ENCODE measurements at regions not wholly inside any gene's neighbourhood (a gene's known extent, or its start where the extent isn't known, plus 50 kb on each side); places are given as distances from the start of the nearest gene placed in this dataset.

- TF ChIP-seq CTCF (IDR thresholded peaks at IDR 0.05) (no peak), ZFX (IDR thresholded peaks at IDR 0.05; ENCODE audit: borderline replicate concordance) (no peak)
- no peak overlapping the region for H3K27ac ChIP-seq
Observed at GRCh38 chr3:18862077-18862476, 286.2 kb upstream of the KCNH8 start.

GRCh38 chr3:18861137-18861536 is 287.2 kb upstream of the KCNH8 start:
- no peak overlapping the region for H3K27ac ChIP-seq
- no peak for TF ChIP-seq CTCF (IDR thresholded peaks at IDR 0.05)
- TF ChIP-seq ZFX (IDR thresholded peaks at IDR 0.05; ENCODE audit: borderline replicate concordance) = no peak

- TF ChIP-seq ZFX (IDR thresholded peaks at IDR 0.05; ENCODE audit: borderline replicate concordance) (no peak), CTCF (IDR thresholded peaks at IDR 0.05) (no peak)
- no peak overlapping the region for H3K27ac ChIP-seq
Observed at GRCh38 chr3:18853269-18853668, 295.0 kb upstream of the KCNH8 start.

GRCh38 chr3:18847583-18848197 is 300.6 kb upstream of the KCNH8 start:
- no peak overlapping the region for H3K27ac ChIP-seq
- TF ChIP-seq CTCF (IDR thresholded peaks at IDR 0.05) (peak; percentile 72), ZFX (IDR thresholded peaks at IDR 0.05; ENCODE audit: borderline replicate concordance) (no peak)

GRCh38 chr3:18843983-18844382 is 304.3 kb upstream of the KCNH8 start:
- TF ChIP-seq CTCF (IDR thresholded peaks at IDR 0.05) = no peak
- no peak for TF ChIP-seq ZFX (IDR thresholded peaks at IDR 0.05; ENCODE audit: borderline replicate concordance)
- H3K27ac ChIP-seq = no peak overlapping the region

GRCh38 chr3:18843188-18843587 is 305.1 kb upstream of the KCNH8 start:
- TF ChIP-seq CTCF (IDR thresholded peaks at IDR 0.05) = no peak
- no peak for TF ChIP-seq ZFX (IDR thresholded peaks at IDR 0.05; ENCODE audit: borderline replicate concordance)

GRCh38 chr3:18841422-18842343 is 306.6 kb upstream of the KCNH8 start:
- TF ChIP-seq ZFX (IDR thresholded peaks at IDR 0.05; ENCODE audit: borderline replicate concordance) (no peak), CTCF (IDR thresholded peaks at IDR 0.05) (no peak)
- no peak overlapping the region for H3K27ac ChIP-seq

More at GRCh38 chr3:18843188-18843587, 305.1 kb upstream of the KCNH8 start:
- no peak overlapping the region for H3K27ac ChIP-seq
